Gastroesophageal sphincter (tissue), 2 donors: ENCODE measurements at regions not wholly inside any gene's neighbourhood (a gene's known extent, or its start where the extent isn't known, plus 50 kb on each side); places are given as distances from the start of the nearest gene placed in this dataset.

Experiments used
- EP300 ChIP-seq: sonication (generic); formaldehyde crosslinking; IDR thresholded peaks from one replicate; pipeline ENCODE4 v1.6.1; 2017; ENCODE audit warnings: antibody characterized with exemption, mild to moderate bottlenecking
- POLR2AphosphoS5 ChIP-seq: sonication (generic); formaldehyde crosslinking; IDR thresholded peaks from one replicate; pipeline ENCODE4 v1.6.1; 2017; ENCODE audit warnings: antibody characterized with exemption

- TF ChIP-seq EP300 (no peak), POLR2AphosphoS5 (no peak)
Measured at GRCh38 chr4:163772238-163772637, 277.7 kb downstream of the TMA16 start.
